Esophagus mucosa (tissue), 1 donor: ENCODE measurements at regions not wholly inside any gene's neighbourhood (a gene's known extent, or its start where the extent isn't known, plus 50 kb on each side); places are given as distances from the start of the nearest gene placed in this dataset.
"Not testable (repeated sequence)": the region's sequence is repeated elsewhere in the genome, so short reads cannot be mapped to it uniquely, and the experiment has no call there.

Experiments used
- ATAC-seq: fragments of 200-7000 bp; cut with Tn5 transposase; one replicate; pipeline ENCODE4 v1.9.1; 2020
- donor health status: DM: yes; HTN: yes; CAD: no.

DNA sequence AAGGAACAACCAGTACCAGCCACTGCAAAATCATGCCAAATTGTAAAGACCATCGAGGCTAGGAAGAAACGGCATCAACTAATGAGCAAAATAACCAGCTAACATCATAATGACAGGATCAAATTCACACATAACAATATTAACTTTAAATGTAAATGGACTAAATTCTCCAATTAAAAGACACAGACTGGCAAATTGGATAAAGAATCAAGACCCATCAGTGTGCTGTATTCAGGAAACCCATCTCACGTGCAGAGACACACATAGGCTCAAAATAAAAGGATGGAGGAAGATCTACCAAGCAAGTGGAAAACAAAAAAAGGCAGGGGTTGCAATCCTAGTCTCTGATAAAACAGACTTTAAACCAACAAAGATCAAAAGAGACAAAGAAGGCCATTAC is 97.6 kb downstream of the GPX5 start:
- not testable (repeated sequence) for ATAC-seq

GRCh38 chr6:28626386-28626785 is 100.7 kb downstream of the GPX5 start:
- ATAC-seq: not testable (repeated sequence)

- ATAC-seq: no peak
Observed at GRCh38 chr6:28632326-28632851, 106.7 kb downstream of the GPX5 start.

DNA sequence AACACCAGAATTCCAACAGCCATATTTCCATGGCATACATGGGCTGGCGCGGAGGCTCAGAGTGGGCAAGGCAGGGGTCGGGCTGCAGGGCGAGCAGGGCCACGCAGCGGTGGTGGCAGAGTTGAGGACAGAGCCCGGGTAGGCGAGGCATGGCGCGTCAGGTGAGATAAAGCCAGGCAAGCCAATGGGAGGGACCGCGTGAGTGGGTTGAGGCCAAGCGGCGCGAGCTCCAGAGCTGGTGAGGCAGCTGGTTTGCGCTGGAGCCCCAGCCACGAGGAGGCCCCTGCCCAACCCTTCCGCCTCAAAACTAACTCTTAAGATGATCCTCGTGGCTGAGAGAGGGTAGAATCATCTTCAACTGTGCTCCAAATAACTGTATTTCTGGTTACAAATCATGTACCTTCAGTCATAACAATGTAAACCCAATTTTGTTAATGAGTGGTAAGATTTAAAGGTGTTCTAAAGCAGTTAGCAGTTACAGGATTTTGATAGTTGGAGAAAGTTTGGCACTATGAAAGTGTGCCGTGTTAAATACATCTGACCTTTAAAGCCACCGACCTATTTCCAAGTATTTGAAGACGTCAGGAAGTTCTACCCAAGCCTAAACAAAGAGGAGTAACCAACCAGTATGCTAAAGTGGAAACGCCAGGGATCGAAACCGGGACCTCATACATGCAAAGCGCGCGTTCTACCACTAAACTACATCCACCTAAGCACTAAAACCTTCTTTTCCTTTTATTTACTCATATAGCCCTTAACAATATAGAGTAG is 107.9 kb downstream of the GPX5 start:
- ATAC-seq: no peak

DNA sequence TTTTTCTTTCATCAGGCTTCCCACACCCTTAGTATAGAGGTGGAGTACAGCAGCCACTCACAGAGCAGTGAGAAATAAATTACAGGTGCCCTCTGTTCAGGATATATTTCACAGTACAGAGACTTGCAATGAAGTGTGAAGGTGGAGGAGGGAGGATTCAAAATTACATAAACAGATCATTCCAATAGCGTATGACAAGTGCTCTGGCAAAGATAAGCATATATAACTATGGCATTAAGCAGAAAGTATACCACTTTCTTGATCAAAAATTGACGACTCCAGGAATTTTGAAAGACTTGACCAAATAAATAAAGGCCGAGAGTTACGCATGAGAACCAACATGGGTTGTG is 108.7 kb downstream of the GPX5 start:
- no peak for ATAC-seq

GRCh38 chr6:28634761-28635546 is 109.3 kb downstream of the GPX5 start:
- ATAC-seq: no peak

DNA sequence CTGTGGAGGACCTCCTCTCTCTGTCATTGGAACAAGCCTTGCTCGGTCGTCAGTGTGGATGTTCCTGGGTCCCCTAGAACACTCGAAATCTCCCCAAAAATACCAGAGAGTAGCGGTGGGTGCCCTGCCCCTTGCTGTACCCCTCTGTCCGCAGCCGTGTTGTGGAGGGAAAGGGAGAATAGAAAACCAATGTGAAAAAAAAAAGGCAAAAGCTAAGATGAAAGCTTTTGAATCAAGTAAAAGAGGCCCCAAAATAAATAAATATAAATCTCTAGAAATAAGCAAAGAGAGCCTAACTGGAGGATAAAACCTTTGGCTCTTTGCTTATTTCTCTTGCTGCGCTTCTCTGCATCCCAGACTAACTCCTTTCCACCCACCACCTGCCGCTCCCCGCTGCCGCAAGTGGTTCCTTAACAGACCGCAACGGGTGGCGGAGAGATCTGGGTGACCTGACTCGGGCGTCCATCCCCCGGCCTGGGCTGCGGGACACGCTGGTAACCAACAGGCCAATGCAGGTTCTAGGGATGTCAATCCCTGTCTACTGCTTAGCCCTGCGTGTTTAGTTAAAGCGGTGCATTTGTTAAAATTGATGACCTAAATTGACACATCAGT is 110.0 kb downstream of the GPX5 start:
- no peak for ATAC-seq

GRCh38 chr6:28638787-28639430 is 113.2 kb downstream of the GPX5 start:
- ATAC-seq: no peak

GRCh38 chr6:28639445-28640290 is 114.0 kb downstream of the GPX5 start:
- not testable (repeated sequence) for ATAC-seq

DNA sequence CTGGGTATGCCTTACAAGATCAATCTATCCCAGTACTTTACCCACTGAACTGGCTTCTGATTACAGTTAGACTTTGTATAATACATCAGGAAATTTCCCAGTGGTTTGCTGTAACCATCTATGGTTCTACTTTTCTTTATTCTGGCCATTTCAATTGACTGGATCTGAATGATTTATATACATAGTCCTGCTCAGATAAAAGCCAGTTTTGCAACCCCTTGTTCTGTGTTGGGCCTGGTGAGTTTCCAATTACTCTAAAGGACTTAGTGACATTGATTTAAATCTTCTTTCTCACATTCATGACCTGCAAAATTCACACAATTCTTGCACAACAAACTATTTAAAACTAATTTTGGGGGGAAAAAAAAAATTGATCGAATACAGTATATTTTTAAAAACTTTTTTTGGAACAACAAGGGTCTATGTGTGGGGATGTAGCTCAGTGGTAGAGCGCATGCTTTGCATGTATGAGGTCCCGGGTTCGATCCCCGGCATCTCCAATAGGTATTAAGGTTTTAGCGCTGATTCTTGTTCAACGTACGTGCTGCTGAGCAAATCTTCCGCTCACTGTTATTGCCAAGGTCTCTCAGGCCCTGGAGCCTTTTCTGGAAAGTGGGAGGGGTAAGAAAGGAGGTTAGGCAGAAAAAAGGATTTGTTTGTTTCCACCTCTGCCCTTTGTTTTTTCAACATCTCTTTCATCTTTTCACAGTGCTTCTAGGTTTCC is 117.5 kb downstream of the GPX5 start:
- peak; percentile 44 for ATAC-seq

DNA sequence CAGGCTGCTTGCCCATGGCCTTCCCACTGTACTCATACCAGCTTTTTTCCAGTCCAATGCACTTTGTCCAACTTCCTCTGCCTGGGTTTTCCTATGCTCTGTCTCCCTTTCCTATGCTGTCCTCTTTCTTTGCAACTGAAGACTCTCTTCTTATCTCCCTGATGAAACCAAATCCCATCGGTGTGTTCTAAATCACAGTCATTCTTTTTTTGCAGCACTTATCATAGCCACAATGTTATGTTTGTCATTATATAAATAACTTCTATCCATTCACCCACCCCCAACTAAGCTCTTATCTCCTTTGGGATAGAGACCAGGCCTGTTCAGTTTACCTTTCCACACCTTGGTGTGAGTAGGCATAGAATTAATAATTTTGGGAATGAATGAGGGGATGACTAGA is 121.0 kb downstream of the GPX5 start:
- no peak for ATAC-seq

DNA sequence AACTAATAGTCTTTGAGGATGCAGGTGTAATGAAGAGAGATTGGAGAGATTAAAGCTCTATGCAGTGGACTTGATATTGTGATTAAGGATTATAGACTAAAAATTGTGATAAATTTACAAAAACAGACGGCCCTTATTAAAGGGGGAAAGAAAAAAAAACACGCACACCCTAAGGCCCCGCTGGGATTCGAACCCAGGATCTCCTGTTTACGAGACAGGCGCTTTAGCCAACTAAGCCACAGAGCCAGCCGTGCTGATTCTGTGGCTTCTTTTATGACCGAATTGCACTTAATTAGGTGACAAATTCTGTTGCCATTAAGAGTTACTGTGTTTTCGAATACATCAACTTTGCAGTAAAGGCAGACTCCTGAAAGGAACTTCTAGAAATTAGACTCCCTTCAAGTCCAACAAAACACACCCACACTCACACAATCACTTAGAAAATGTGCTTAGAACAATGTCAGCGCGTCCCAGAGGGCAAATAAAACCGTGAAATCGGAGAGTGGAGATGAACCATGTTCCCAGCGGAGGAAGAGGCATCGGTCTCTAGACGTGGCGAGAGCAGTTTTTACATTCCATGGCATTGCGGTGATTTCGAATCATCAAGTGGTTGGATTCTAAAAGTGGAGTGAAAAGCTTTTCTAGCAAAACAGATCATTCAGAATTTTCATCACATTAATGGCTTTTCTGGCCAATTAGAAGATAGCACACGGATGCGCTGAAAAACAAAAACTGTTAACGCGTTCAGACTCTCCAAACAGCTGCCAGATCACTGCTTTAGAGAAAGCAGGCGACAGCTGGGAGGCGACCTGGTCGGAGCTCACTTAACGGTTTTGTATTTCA is 122.6 kb downstream of the GPX5 start:
- ATAC-seq: no peak

GRCh38 chr6:28648878-28649375 is 123.2 kb downstream of the GPX5 start:
- ATAC-seq: no peak

DNA sequence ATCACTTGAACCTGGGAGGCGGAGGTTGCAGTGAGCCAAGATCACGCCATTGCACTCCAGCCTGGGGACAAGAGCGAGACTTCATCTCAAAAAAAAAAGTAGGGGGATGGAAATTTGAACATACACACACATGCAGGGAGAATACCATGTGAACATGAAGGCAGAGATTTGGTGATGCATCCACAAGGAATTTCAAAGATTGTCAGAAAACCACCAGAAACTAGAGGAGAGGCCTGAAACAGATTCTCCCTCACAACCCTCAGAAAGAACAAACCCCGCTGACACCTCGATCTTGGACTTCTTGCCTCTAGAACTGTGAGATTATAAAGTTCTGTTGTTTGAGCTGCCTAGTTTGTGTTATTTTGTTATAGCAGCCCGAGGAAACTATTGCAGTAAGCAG is 125.5 kb downstream of the GPX5 start:
- ATAC-seq: no peak

DNA sequence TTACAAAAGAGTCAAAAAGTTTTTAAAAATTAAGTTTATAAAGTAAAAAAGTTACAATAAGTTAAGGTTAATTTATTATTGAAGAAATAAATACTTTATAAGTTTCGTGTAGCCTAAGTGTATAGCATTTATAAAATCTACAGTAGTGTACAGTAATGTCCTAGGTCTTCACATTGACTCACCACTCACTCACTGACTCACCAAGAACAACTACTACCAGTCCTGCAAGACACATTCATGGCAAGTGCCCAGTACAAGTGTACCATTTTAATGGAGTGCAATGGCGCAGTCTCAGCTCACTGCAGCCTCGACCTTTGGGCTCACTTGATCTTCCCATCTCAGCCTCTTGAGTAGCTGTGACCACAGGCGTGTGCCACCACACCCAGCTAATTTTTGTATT is 128.2 kb downstream of the GPX5 start:
- ATAC-seq: no peak

- no peak for ATAC-seq
Observed at GRCh38 chr6:28655164-28655563, 129.5 kb downstream of the GPX5 start.

DNA sequence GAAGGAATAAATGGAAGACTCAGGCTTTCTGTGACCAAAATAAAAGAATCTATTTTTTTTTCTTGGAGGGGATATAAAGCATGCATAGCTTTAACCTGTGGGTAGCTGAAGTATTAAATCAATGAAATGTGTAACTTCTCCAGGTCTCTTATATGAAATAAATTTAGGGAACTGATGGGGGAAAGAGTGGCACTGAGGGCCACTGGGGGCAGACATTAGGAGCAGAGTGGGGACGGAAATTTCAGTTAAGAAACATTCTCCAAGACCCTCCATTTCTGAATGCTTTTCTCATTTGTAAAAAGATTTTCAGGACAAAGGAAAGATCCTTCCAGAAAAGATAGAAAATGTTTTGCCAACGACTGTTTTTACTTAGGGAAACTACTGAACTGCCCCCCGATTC is 131.0 kb downstream of the GPX5 start:
- ATAC-seq: no peak

DNA sequence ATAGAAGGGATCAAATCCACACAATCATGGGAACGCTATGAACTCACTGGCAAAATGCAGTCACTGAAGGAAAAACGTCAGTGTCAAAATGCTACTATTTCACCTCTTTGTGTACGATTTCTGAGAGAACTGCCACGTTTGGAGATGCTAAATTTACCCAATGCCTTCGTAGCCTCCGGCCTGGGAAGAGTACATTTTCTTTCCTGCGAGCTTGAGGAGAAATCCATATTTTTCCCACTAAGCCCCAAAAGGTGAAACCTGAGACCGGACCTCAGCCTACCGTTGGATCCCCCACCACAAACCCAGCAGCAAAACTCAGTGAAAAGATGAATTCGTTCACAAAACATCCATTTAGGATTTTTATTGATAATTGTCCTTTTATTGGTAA is 131.7 kb downstream of the GPX5 start:
- no peak for ATAC-seq

DNA sequence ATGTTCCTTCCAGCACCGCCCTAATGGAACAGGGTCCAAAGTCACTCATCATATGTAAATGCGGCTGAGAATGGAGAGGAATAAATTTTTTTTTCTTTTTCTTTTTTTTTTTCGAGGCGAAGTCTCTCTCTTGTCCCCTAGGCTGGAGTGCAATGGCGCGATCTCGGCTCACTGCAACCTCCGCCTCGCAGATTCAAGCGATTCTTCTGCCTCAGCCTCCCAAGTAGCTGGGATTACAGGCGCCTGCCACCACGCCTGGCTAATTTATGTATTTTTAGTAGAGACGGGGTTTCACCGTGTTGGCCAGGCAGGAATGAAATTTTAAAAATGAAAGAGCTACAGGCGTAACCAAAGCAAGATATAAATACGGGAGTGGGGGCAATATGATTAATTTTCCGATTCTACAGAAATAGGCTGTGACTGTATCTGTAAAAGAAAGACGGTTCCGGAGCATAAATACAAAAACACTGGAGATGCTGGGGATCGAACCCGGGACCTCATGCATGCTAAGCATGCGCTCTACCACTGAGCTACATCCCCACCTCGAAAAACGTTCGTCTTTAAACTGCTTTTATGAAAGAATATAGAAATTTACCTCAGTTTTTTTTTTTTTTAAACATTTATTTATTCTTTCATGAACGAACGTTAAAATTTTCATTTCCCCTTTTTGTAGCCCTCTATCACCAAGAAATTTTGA is 132.2 kb downstream of the GPX5 start:
- peak; percentile 61 for ATAC-seq
